HPDE6-E6E7 (cell line): ENCODE measurements at regions not wholly inside any gene's neighbourhood (a gene's known extent, or its start where the extent isn't known, plus 50 kb on each side); places are given as distances from the start of the nearest gene placed in this dataset.

Experiments
- DNase-seq: peaks from one replicate; pipeline ENCODE4 v3.0.0; 2011; ENCODE audit warnings: missing footprints; ENCODE audit errors: extremely low spot score

DNA sequence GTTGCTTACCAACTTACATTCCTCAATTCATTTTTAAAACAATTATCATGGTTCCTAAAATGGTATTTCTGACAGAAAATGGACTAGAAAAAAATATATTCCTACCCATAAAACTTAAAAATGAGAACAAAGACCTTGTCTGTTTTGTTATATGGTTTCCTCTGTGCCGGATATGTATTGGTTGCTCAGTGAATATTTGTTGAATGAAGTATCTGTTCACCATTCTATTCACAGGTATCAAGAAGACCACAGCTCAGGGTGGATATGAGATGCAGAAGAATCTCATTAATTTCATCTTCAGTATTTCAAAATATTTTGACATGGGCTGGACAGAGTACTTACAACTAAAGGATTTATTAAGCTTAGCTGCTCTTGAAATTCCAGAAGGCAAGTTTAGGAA is 58.1 kb downstream of the TUSC7 start:
- DNase-seq, result no peak

DNA sequence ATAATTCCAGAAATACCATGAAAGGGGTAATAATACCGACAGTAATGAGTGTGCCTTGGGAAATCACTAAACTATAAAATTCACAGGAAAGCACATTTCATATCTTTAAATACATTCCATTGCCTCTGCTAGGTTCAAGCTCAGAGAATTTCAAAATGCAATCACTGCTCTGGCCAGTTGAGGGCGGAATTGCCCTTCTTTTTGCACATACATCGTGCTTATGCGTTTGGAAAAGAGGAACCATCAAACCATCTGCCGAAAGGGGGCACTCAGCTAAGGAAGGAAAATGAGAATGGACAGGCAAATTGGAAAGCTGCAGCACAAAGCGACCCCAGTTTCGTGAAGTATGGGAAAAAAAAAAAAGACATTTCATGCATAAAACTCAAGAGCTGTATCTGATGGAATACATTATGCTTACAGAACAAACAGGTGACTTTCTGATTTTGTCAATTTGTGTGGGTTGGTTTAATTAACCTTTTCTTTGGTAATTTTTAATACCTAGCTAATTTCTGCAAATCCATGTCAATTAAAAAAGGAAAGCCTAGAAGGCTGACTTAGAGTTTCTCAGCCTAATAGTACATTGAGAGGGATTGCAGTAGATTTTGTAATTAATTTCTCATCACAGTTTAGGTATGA is 61.4 kb downstream of the TUSC7 start:
- peak; percentile 36 for DNase-seq

DNA sequence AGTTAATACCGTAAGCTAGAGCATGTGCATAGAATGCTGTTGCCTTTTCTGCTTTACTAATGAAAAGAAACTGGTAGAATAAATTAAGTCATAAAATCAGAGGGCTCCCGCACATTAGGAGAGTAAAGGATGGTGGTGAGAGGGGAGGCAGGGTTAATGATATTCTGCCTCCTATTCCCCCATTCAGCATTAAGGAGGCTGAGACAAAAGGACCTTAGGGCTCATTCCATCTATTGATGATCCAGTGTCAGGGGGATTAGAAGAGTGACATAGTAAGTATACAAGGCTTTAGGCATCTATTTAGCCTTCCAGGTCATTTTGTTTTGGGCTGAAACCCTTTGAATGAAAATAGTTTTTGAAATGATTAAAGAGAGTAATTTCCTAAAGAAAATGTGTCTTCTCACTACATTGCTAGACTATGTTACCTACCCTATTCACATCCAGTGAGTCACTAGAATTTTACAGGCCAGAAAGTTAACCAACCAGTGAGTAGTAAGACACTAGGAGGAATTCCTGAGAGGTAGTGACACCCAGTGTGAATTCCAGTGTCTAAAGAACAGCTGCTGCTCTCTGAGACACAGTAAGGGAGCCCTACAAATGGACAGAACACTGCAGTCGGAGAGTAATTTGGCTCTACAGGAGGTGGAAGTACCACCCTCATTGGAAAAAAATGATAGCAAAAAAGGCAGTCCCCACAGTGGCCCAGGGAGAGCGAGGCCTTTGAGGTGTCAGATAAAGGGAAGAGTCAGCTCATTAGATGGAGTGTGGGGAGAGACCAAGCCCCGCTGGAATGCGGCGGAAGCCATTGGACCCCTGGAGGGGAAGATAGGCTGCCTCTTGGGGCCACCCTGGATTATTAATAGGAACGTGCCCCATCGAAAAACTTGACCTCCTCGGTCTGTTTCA is 67.6 kb downstream of the TUSC7 start:
- DNase-seq, result no peak

DNA sequence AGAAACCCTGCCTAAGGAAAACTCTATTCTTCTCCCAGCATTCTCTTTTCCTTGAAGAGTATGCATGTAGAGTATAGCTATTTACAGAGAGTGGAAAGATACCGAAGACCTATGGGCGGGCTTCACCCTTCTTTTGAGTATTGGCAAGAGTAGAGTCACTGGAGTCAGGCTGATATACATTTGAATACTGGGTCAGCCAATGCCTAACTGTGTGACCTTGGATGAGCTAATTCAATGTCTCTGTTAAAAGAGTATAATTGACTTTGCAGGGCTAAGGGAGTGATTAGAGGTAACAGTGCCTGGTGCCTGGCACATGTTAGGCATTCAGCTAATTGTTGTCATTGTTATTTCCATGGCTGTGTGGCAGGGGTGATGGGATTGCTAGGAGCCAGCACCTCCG is 75.6 kb downstream of the TUSC7 start:
- DNase-seq, result no peak

DNA sequence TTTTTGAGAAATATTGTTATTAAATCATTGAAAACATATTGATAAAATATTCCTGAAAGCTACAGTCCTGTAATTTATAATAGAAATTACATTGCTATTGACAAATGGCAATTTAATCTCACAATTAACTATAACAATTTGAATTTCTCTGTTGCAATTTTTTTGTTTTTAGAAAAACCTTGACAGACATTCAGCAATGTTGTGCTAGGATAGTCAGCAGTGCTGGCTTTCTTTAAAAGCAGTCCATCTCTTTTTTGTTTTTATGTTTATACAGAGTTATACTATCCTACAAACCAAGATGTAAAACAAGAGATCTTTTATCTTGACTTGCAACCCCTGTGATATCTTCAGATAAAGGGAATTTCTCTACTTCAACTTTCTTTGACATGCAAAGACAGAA is 93.1 kb downstream of the TUSC7 start:
- no peak for DNase-seq

- DNase-seq, result no peak
Measured at GRCh38 chr3:116806351-116806750, 96.8 kb downstream of the TUSC7 start.

GRCh38 chr3:116808725-116809124 is 99.1 kb downstream of the TUSC7 start:
- no peak for DNase-seq

GRCh38 chr3:116809208-116809607 is 99.6 kb downstream of the TUSC7 start:
- DNase-seq, result no peak

DNA sequence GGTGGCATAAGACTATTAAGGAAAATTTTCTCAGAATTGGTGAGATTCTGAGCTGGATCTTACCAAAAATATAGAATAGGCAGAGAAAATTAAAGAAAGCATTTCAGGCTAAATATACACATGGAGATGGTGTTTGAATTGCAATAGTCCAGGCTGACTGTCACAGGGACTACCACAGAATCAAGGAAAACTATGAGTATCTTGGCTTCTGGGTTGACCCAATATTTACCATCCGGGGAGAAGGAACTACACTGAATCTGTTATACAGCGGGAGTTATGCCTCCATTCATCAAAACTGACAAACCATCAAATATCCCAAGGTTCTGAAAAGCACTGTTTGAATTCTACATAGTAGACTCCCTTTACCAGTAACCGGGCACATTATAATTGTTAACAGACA is 102.2 kb downstream of the TUSC7 start:
- DNase-seq, result no peak

GRCh38 chr3:116812949-116813348 is 103.4 kb downstream of the TUSC7 start:
- DNase-seq, result no peak

DNA sequence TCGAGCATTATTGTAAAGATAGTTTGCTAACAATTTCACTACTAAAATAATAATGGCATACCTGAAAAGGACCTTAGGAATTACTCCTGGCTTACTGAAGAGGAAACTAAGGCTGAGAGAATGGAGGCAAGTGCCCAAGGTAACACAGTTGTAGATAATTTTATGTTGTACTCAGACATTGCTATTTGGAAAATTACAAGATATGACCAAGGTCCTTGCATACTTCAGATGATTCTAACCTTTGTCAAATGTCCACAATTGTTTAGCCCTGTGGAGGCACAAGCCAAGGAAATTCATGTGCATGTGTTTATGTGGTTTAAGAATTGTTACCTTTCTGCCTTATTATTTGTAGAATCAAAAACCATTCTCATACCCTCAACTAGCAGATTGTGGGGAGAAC is 105.7 kb downstream of the TUSC7 start:
- no peak for DNase-seq

GRCh38 chr3:116815831-116816588 is 106.4 kb downstream of the TUSC7 start:
- DNase-seq, result no peak

GRCh38 chr3:116821371-116821770 is 111.8 kb downstream of the TUSC7 start:
- no peak for DNase-seq

DNA sequence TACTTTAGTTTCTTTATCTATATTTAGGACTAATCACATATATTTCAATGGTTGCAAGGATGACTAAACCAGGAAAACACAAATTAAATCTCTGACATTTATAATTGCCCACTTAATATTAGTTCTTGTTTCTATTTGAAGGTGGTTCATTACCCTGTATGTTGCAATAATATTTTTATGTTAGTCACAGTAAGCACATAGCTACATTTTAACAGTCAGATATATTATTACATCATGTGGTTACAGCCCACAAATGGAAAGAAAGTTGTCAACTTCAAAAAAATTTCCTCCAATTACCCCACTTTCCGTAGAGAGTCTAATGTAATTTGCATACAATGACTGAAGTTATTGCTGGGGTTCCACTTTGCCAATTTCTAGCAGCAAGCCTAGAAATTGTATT is 114.6 kb downstream of the TUSC7 start:
- no peak for DNase-seq

GRCh38 chr3:116833202-116833601 is 123.6 kb downstream of the TUSC7 start:
- DNase-seq, result no peak

GRCh38 chr3:116834816-116835215 is 125.2 kb downstream of the TUSC7 start:
- DNase-seq, result no peak

GRCh38 chr3:116835658-116836057 is 126.1 kb downstream of the TUSC7 start:
- DNase-seq, result no peak

DNA sequence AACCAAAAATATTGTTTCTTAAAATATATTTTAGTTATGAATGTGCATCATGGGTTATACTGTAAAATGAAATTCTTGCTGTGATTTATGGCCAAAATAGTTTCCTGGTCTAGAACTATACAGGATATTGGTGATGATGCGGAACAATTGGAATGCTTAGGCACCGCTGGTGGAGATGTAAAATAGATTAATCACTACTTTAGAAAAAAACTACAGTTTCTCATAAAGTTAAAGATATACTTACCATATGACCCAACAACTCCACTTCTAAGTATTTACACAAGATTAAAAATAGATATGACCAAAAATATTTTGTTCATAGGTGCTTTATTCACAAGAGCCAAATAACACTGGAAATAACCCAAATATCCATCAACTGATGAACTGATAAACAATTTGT is 126.7 kb downstream of the TUSC7 start:
- DNase-seq, result no peak

DNA sequence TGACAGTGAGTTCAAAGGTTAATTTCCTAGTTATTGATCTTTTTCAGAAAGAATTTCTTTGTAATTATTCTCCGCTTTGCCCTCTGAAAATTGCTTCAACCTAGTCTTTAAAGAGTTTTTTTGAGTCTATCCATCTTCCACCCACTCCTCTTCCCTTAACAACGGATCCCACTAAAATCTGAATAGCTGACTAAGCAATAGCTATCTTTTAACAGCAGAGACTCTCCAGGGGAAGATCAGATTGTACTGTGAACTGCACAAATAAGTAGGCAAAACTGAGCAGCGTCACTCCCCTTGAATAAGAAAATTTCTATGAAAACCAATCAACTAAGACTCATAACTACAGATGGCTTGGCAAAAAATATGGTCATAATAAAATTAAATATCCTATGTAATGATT is 127.9 kb downstream of the TUSC7 start:
- no peak for DNase-seq

- no peak for DNase-seq
Measured at GRCh38 chr3:116841003-116841735, 131.6 kb downstream of the TUSC7 start.

- no peak for DNase-seq
Measured at GRCh38 chr3:116842254-116842957, 132.8 kb downstream of the TUSC7 start.
